NCI-H2029 (cell line): ENCODE measurements at regions not wholly inside any gene's neighbourhood (a gene's known extent, or its start where the extent isn't known, plus 50 kb on each side); places are given as distances from the start of the nearest gene placed in this dataset.

ENCODE experiments used
- DNase-seq: peaks from one replicate; lab custom pipeline; 2025; lab: John Stamatoyannopoulos, UW

GRCh38 chr22:27293721-27294445 lies 507.7 kb downstream of the MN1 start:
- DNase-seq, result no peak

- no peak for DNase-seq
These were observed 506.5 kb downstream of the MN1 start for GRCh38 chr22:27295040-27295439.

GRCh38 chr22:27295605-27296004 lies 506.0 kb downstream of the MN1 start:
- no peak for DNase-seq

- no peak for DNase-seq
These were observed 505.4 kb downstream of the MN1 start for GRCh38 chr22:27296091-27296675.

DNA sequence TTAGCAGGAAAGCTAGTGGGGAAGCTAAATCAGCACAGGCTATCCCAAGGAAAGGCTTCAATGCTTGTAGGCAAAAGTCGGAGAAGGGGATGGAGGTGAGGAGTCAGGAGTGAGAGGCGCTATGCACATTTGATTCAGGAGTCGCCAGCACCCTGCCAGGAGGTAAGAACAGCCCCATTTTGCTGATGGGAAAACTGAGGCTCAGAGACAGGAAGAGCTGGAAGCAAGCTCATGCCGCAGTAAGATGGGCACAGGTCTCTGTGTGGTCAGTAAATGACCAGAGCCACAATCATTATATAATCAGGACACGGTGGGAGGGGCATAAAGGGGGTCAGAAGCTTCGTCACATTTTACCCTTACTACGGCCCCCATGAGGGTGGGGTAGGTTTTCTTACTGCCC lies 504.4 kb downstream of the MN1 start:
- DNase-seq, result no peak

DNA sequence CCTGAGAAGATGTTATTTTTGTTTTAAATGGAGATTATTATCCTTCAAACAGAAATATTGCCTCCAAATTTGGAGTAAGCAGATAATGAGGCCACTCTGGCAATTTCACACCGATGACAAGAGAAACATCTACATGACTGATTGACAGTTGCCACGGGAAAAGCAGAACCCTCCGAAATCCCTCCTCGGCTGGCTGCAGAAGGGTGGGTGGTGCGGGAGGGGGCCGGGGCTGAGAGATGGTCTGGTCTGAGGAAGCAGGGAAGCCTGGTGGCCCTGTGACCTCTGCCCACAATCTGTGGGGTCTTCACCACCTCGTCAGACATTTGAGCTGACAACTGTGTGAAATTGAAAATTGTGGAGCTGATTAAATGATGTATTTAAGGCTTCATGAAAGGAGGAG lies 503.2 kb downstream of the MN1 start:
- DNase-seq, result no peak

DNA sequence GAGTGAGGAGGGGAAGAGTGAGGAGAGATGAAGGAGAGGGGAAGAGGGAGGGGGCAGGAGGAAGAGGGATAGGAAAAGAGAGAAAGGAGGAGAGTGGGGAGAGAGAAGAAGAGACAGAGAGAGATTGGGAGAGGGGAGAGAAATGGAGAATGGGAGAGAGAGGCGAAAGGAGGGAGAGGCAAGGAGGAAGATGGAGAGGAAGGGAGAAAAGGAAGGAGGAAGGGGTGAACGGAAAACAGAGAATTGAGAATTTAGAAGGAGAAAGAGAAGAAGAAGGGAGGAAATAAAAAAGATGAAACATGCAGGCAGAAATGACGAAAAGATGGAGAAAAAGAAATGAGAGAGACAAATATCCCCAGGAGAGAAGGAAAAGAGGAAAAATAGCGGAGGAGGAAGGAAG lies 502.8 kb downstream of the MN1 start:
- no peak for DNase-seq

GRCh38 chr22:27299181-27300085 lies 502.1 kb downstream of the MN1 start:
- no peak for DNase-seq

DNA sequence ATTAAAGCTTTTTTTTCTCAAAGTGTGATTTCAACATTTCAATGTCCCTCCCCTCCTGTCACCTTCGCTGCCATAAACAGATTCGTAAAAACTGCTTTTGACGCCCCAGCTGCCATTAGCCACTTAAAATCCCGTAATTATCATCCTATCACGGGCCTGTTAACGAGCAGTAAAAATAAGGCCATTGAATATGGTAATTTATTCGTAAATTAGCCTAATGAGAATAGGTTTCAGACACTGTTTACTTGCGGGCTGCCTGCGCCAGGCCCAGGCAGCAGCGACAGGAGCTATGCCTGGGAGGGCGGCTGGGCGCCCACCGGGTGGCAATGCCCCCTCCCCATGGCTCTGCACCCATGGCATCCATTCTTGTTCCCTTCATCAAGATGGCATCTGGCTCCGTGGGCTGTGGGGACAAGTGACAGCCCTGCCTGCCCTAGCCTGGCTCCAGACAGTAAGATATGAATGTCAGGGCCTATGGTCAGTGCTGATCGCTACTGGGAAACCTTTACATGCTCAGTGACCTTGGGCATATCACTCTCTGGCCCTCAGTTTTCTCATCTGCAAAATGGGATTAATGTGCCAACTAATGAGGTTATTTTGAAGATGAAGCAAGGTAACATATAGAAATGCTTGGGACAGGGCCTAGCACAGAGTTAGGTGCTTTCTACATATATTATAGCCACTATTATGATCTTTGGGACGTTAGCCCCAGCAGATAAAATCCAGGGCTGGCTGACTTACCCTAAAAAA lies 500.8 kb downstream of the MN1 start:
- no peak for DNase-seq

GRCh38 chr22:27302501-27302900 lies 499.1 kb downstream of the MN1 start:
- DNase-seq, result no peak

- no peak for DNase-seq
These were observed 497.8 kb downstream of the MN1 start for GRCh38 chr22:27303718-27304117.

GRCh38 chr22:27306771-27307170 lies 494.8 kb downstream of the MN1 start:
- DNase-seq, result no peak

- DNase-seq, result no peak
These were observed 493.9 kb downstream of the MN1 start for GRCh38 chr22:27307545-27308247.

DNA sequence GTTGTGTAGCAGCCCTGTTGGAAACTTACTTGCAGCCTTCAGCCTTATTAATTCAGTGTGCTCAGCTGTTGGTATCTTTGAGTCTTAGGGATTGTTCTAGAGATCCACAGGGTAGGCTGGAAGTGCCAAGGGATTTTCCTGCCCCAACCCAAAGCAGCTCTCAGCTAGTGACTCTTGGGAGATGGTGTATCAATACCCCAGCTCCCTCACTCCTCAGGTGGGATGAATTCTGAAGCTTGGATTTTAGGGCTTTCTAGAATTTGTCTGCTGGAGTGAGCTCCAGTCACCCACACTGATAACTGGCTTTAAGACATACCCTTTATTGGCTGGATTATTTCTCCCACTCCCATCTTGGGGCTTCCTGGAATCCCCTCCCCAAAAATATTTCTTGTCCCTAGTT lies 493.0 kb downstream of the MN1 start:
- no peak for DNase-seq

DNA sequence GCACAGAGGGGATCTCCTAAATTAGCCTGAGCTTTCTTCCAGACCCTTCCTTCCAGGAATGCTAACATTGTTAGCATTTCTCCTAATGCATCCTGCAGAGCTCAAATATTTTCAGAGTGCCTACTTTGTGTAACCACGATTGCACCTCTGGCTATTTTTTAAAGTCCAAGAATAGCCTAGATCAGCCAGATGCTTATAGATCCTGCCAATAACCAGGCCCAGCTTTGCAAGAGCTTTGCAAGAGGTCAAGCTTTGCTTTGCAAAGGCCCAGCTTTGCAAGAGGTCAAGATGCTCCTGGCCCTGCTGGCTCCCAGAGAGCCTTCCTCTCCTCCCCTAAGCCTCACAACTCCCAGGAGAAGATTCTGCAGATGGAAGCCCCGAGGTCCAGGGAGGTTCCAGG lies 491.9 kb downstream of the MN1 start:
- no peak for DNase-seq

DNA sequence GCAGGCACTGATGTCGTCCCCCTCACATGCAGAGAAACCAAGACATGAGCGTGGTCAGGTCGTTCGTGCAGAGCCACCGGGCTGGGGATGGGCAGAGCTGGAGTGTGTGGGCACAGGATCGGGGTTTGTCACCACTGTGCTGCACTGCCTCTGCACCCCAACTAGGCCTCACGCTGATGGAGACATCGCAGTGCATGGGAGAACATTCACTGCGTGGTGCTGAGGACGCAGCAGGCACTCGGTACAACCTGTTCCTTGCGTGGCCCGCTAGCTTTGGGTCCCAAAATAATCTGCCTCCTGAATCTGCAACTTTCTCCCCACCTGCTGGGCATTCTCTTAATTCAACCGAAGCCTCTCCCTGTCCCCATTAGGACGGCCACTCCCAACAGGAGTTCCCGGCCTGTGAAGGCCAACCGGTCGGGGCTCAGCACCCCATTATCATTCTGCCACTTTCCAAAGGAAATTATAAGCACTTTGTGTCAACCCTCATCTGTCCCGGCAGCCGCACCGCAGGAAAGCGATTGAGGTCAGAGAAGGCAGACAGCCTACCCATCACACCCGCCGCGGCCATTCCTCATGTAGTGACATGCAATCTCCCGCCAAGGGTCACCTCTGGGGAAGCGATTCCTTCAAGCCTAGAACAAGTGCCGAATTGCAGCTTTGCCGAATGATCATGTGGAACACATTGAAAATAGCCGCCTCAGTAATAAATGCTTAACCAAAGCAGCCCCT lies 490.4 kb downstream of the MN1 start:
- DNase-seq, result no peak

DNA sequence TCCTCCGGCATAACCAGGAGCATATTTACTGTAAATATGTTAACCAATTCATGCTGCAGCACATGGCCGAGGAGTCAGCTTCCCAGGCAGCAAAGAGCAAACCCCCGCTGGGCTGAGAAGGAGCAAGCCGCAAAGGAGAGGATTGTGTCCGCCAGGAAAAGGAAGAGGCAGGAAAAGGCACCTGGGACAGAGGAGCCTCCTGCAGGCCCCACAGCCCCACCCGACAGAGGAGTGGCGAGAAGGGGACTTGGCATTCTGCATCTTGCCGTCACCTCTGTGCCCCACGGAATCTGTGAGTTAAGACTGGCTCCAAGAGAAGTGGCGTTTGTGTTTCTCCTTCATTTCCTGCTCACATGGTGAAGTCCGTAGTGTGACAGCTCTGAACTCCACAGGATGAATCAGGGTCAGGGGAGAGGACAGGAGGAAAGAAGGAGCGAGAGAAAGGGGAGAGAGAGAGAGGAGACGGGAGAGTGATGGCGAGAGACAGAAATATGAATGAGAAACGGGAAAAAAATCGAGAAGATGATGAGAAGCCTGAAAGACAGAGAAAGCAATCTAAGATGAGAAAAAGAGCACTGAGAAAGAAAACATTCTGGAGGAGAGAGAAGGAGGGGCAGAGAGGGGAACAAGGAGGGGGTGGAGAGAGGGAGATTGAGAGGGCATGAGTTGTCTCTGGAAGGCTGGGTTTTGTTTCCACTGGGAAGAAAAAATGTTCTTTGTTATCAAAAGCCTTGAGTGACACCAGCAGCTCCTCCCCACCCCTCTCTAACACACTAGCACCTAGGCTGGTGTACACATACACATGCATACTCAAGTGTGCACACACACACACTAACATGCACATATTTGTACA lies 489.6 kb downstream of the MN1 start:
- DNase-seq, result no peak

DNA sequence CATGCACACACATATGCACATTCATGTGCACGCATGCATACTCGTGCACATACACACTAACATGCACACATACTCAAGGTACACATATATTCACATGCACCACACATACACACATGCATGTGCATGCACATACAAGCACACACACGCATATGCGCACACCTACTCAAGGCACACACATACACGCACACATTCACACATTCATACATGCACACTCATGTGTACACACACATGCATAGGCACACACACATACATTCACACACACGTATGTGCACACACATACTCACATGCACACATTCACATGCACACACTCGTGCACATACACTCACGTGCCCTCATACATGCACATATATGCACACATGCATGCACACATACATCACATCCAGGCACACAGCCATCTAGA lies 489.0 kb downstream of the MN1 start:
- DNase-seq, result no peak

DNA sequence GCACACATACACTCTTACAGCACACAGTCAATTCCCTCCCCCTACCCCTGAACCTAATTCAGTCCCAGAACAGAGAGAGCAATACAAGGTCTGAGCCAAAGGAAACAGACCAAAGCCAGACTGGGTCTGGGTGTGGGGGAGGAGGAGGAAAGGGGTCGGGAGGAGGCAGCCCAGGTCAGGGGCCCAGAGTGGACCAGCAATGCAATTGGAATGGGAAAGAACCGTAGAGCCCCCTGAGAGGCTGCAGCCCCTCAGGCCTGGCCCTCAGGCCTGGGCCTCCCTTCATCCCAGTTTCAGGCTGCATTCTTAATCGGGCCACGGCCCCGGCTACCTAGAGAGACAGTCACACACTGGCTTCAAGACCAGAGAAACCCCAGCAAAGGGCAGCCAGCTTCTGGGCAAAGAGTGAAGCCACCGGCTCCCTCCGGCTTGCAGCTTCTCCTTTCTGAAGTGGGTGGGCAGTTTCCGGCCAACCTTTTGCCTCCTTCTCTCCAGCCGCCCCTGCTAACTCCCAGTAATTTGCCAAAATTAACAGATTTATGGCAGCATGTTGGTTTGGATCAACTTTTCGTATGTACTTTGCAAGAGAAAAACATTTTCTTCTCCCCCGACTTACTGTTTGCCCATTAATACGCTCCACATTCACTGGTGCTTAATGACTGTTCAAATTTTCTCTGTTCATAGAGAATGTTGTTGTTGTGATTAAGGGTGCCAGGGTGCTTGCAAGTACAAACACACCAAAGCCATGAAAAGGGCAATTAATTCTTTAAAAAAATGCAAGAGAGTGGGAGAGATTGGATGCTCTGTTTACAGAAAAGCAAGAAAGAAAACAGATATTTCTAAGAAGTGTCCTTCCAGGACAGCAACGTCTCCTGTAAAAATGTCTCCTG lies 488.3 kb downstream of the MN1 start:
- no peak for DNase-seq
